Spleen (tissue), 7 donors: ENCODE measurements at regions not wholly inside any gene's neighbourhood (a gene's known extent, or its start where the extent isn't known, plus 50 kb on each side); places are given as distances from the start of the nearest gene placed in this dataset.

ENCODE experiments used
- POLR2A ChIP-seq, 3 donors: fragments of 450-650 bp; IDR thresholded peaks; one replicate each; pipeline ENCODE4 v1.5.1; 2017; ENCODE audit warnings: antibody characterized with exemption in 3 of 3, mild to moderate bottlenecking in 1 of 3
- POLR2AphosphoS5 ChIP-seq, 3 donors: sonication (generic); formaldehyde crosslinking; IDR thresholded peaks; one replicate each; pipeline ENCODE4 v1.5.1; 2017; ENCODE audit warnings: antibody characterized with exemption in 3 of 3
- TF ChIP-seq, protein P1 (sequence below), 11 experiments: fragments of 200-600 bp in 7 of 11; fragments of 450-650 bp in 4 of 11; sonication (generic) in 4 of 11; IDR thresholded peaks in 8 of 11; conservative IDR thresholded peaks in 3 of 11; 1 replicate in 7 of 11; 2 replicates in 4 of 11; pipeline versions ENCODE4 v1.4.0 to v1.8.0; 2016 to 2021; ENCODE audit warnings: antibody characterized with exemption in 11 of 11, inconsistent platforms in 4 of 11, mild to moderate bottlenecking in 1 of 11
- donor health status: DM: no; HTN: no; CAD: no; lungs with moderate emphysema.
- donor health status: DM: no; HTN: no; CAD: no.
- donor health status: DM: no; HTN: no; CAD: no.

DNA sequence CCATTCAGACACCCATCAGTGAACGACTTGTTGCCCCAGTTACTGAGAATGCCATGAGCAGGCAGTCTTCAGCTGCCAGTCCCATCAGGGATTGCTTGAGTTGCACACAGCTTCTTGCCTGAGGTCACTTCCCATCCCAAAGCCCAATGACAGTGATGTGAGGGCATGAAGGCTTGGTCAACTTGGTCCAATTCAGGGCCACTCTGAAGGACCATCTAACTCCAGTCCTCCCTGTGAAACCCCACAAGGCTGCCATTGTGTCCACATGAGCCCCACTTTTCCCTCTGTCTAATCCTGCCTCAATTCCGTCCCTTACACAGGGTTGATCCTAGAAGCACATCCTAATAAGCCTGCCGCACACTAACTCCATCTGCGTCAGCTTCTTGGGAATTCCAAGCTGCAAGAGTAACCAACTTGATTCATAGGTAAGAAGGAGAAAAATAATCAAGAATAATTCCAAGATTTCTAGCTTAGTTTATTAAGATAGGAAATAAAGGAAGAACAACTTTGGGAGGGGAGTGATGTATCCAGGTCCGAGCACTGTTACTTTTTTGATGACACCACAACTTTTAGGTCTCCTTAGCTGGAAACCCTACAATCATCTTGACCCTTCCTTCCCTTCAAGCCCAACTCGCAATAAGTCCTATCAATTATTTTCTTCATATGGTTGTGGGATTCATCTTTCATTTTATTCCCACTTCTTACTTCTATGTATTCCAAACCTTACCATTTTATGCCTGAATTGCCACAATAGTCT is 110.9 kb downstream of the LRRC30 start:
- TF ChIP-seq, protein P1, sequence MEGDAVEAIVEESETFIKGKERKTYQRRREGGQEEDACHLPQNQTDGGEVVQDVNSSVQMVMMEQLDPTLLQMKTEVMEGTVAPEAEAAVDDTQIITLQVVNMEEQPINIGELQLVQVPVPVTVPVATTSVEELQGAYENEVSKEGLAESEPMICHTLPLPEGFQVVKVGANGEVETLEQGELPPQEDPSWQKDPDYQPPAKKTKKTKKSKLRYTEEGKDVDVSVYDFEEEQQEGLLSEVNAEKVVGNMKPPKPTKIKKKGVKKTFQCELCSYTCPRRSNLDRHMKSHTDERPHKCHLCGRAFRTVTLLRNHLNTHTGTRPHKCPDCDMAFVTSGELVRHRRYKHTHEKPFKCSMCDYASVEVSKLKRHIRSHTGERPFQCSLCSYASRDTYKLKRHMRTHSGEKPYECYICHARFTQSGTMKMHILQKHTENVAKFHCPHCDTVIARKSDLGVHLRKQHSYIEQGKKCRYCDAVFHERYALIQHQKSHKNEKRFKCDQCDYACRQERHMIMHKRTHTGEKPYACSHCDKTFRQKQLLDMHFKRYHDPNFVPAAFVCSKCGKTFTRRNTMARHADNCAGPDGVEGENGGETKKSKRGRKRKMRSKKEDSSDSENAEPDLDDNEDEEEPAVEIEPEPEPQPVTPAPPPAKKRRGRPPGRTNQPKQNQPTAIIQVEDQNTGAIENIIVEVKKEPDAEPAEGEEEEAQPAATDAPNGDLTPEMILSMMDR (IDR thresholded peaks at IDR 0.05 in 8 of 11, conservative IDR thresholded peaks at IDR 0.05 in 3 of 11): no peak
- no peak for TF ChIP-seq POLR2AphosphoS5 (IDR thresholded peaks at IDR 0.05)
- TF ChIP-seq POLR2A (IDR thresholded peaks at IDR 0.05): no peak
